Peyer's patch (tissue), 4 donors: ENCODE measurements at regions not wholly inside any gene's neighbourhood (a gene's known extent, or its start where the extent isn't known, plus 50 kb on each side); places are given as distances from the start of the nearest gene placed in this dataset.

Experiments used
- CTCF ChIP-seq, 6 experiments: fragments of 450-650 bp in 4 of 6; fragments of 200-600 bp in 2 of 6; sonication (generic) in 1 of 6; IDR thresholded peaks; one replicate each; pipeline ENCODE4 v1.5.1; 2017 to 2019; ENCODE audit warnings: antibody characterized with exemption in 6 of 6, mild to moderate bottlenecking in 3 of 6, moderate library complexity in 1 of 6
- POLR2A ChIP-seq, 2 donors: fragments of 450-650 bp; IDR thresholded peaks; one replicate each; pipeline ENCODE4 v1.5.1; 2017; ENCODE audit warnings: antibody characterized with exemption in 2 of 2, mild to moderate bottlenecking in 2 of 2, moderate library complexity in 2 of 2

- no peak for TF ChIP-seq CTCF (IDR thresholded peaks at IDR 0.05)
- TF ChIP-seq POLR2A (IDR thresholded peaks at IDR 0.05), result no peak
Observed at GRCh38 chr19:29013988-29014387, 199.0 kb downstream of the UQCRFS1 start.
